Lung (tissue), 11 donors: ENCODE measurements at regions not wholly inside any gene's neighbourhood (a gene's known extent, or its start where the extent isn't known, plus 50 kb on each side); places are given as distances from the start of the nearest gene placed in this dataset.

Experiments
- ATAC-seq: fragments of 200-7000 bp; cut with Tn5 transposase; one replicate; pipeline ENCODE4 v1.9.1; 2020; ENCODE audit warnings: moderate number of reproducible peaks; ENCODE audit not compliant: insufficient read depth, low FRiP score
- DNase-seq, 3 donors: peaks; one replicate each; pipeline ENCODE4 v3.0.0-alpha.2; 2013 to 2017
- H3K27ac ChIP-seq, 2 donors: one replicate each; pipeline ENCODE4 v1.5.1; 2013; ENCODE audit warnings: mild to moderate bottlenecking in 2 of 2, moderate library complexity in 2 of 2, control low read depth in 1 of 2, inconsistent platforms in 1 of 2, low read depth in 1 of 2, low read length in 1 of 2
- H3K27me3 ChIP-seq, 3 donors: one replicate each; pipeline ENCODE4 v1.5.1; 2013; ENCODE audit warnings: low read length in 2 of 3; ENCODE audit not compliant: control insufficient read depth in 3 of 3, insufficient read depth in 3 of 3
- H3K36me3 ChIP-seq, 4 donors: one replicate each; pipeline ENCODE4 v1.5.1; 2013; ENCODE audit warnings: low read length in 4 of 4, mild to moderate bottlenecking in 1 of 4, moderate library complexity in 1 of 4; ENCODE audit not compliant: control insufficient read depth in 4 of 4, insufficient read depth in 4 of 4
- H3K4me1 ChIP-seq, 5 donors: one replicate each; pipeline ENCODE4 v1.5.1; 2013; ENCODE audit warnings: low read length in 5 of 5, mild to moderate bottlenecking in 2 of 5, moderate library complexity in 1 of 5; ENCODE audit not compliant: control insufficient read depth in 5 of 5, insufficient read depth in 5 of 5
- H3K4me3 ChIP-seq: one replicate; pipeline ENCODE4 v1.5.1; 2013; ENCODE audit warnings: mild to moderate bottlenecking, control low read depth, moderate library complexity
- H3K9ac ChIP-seq, 2 donors: one replicate each; pipeline ENCODE4 v1.5.1; 2013; ENCODE audit warnings: low read length in 2 of 2, control low read depth in 1 of 2; ENCODE audit not compliant: insufficient read depth in 1 of 2
- H3K9me3 ChIP-seq, 4 donors: one replicate each; pipeline ENCODE4 v1.5.1; 2013; ENCODE audit warnings: low read length in 3 of 4, mild to moderate bottlenecking in 1 of 4, moderate library complexity in 1 of 4; ENCODE audit not compliant: control insufficient read depth in 4 of 4, insufficient read depth in 3 of 4
- CTCF ChIP-seq: IDR thresholded peaks from 2 replicates; pipeline ENCODE4 v1.5.1; 2012; ENCODE audit warnings: mild to moderate bottlenecking; ENCODE audit errors: control extremely low read depth, extremely low read depth
- WGBS, 2 donors: extraction: QIAGEN DNeasy Blood & Tissue Kit; methylation state at CpG; one replicate each; pipeline ENCODE4 v1.1.7; 2013; 5-methylcytosine and 5-hydroxymethylcytosine counted together
- donor health status: control.
- donor health status: control.
- donor health status: Bipolar disorder and iron deficiency.
- donor health status: healthy.
- donor health status: DM: yes; HTN: yes; CAD: no.

- no peaks in the 10 kb centered on the region for H3K36me3 ChIP-seq
- H3K27me3 ChIP-seq: no peaks in the 10 kb centered on the region
- peaks cover 0 to 6% (median 0%) of the 10 kb centered on the region in 5 donors for H3K4me1 ChIP-seq
- H3K4me3 ChIP-seq: no peak overlapping the region
- DNase-seq (no peak), ATAC-seq (no peak)
- no peaks in the 10 kb centered on the region for H3K9me3 ChIP-seq
- 86 to 93% methylated on average over 8 of the region's 8 CpGs for WGBS, 2 donors
- no peak for TF ChIP-seq CTCF
- H3K9ac ChIP-seq: no peak overlapping the region
- no peak overlapping the region for H3K27ac ChIP-seq
Measured at GRCh38 chr10:43754569-43755260, 106.0 kb upstream of the ZNF32 start.

GRCh38 chr10:43753397-43754061 is 104.8 kb upstream of the ZNF32 start:
- Histone ChIP-seq H3K27ac (no peak overlapping the region), H3K9ac (no peak overlapping the region), H3K27me3 (no peaks in the 10 kb centered on the region), H3K36me3 (no peaks in the 10 kb centered on the region), H3K9me3 (no peaks in the 10 kb centered on the region), H3K4me1 (peaks cover 0 to 6% (median 0%) of the 10 kb centered on the region in 5 donors), H3K4me3 (no peak overlapping the region)
- DNase-seq (no peak), ATAC-seq (no peak)
- no peak for TF ChIP-seq CTCF
- WGBS, 2 donors: 81 to 90% methylated on average over 18 of the region's 18 CpGs

GRCh38 chr10:43752682-43753081 is 104.0 kb upstream of the ZNF32 start:
- 87 to 90% methylated on average over 1 of the region's 1 CpG for WGBS, 2 donors

More at GRCh38 chr10:43752682-43753081, 104.0 kb upstream of the ZNF32 start:
- Histone ChIP-seq H3K27ac (no peak overlapping the region), H3K9me3 (no peaks in the 10 kb centered on the region), H3K4me1 (peaks cover 0 to 6% (median 0%) of the 10 kb centered on the region in 5 donors), H3K27me3 (no peaks in the 10 kb centered on the region), H3K9ac (no peak overlapping the region), H3K4me3 (no peak overlapping the region), H3K36me3 (no peaks in the 10 kb centered on the region)
- ATAC-seq (no peak), DNase-seq (no peak)
- TF ChIP-seq CTCF: no peak
